Ishikawa (cell line): ENCODE measurements at regions not wholly inside any gene's neighbourhood (a gene's known extent, or its start where the extent isn't known, plus 50 kb on each side); places are given as distances from the start of the nearest gene placed in this dataset.

Source experiments
- ZBTB7A ChIP-seq: IDR thresholded peaks from 2 replicates; pipeline ENCODE4 v1.6.1; 2012; ENCODE audit warnings: low read depth
- TF ChIP-seq, protein P1 (sequence below): IDR thresholded peaks from 2 replicates; pipeline ENCODE4 v1.6.1; 2012

- TF ChIP-seq ZBTB7A, result no peak
- TF ChIP-seq, protein P1, sequence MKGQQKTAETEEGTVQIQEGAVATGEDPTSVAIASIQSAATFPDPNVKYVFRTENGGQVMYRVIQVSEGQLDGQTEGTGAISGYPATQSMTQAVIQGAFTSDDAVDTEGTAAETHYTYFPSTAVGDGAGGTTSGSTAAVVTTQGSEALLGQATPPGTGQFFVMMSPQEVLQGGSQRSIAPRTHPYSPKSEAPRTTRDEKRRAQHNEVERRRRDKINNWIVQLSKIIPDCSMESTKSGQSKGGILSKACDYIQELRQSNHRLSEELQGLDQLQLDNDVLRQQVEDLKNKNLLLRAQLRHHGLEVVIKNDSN, result no peak
Observed at GRCh38 chr4:108393890-108394472, 225.2 kb upstream of the LEF1 start.
